GM06990 (cell line): ENCODE measurements at regions not wholly inside any gene's neighbourhood (a gene's known extent, or its start where the extent isn't known, plus 50 kb on each side); places are given as distances from the start of the nearest gene placed in this dataset.

Experiments
- DNase-seq: peaks from one replicate; pipeline ENCODE4 v3.0.0-alpha.2; 2011; ENCODE audit not compliant: insufficient read length; ENCODE audit errors: extremely low read depth
- H3K27me3 ChIP-seq: replicated peaks from 2 replicates; pipeline ENCODE4 v1.6.0; 2011; ENCODE audit warnings: low read length; ENCODE audit not compliant: control insufficient read depth, insufficient read depth
- H3K36me3 ChIP-seq: 2 replicates; pipeline ENCODE4 v1.5.1; 2011; ENCODE audit warnings: low read length; ENCODE audit not compliant: control insufficient read depth, insufficient read depth
- H3K4me3 ChIP-seq: replicated peaks from 2 replicates; pipeline ENCODE4 v1.5.1; 2011; ENCODE audit warnings: low read depth, mild to moderate bottlenecking, control low read depth, low read length
- CTCF ChIP-seq: IDR thresholded peaks from 2 replicates; pipeline ENCODE4 v1.5.1; 2011; ENCODE audit warnings: low read length, control low read depth, mild to moderate bottlenecking, inconsistent platforms; ENCODE audit not compliant: insufficient read depth, poor library complexity, severe bottlenecking

DNA sequence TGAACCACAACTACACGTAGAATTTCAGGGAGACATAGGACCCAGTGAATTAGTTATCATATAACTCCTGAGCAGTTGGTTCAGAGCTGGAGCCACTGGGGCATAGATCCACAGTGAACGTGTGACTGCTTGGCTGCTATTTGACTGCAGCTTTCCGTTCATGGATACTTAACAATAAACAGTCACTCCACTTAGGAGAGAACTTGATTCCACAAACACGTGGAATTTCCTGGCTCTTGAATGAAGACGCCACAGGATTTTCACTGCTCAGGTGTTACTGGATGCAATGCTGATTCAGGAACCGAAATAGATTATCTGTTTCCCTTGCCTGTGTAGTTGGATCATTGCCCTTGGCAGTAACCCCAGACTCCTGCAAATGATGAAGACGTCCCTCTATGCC, 679.1 kb upstream of the ZEB2 start:
- Histone ChIP-seq H3K4me3 (no peak overlapping the region), H3K36me3 (no peaks in the 10 kb centered on the region), H3K27me3 (no peaks in the 10 kb centered on the region)
- DNase-seq, result no peak
- no peak for TF ChIP-seq CTCF

DNA sequence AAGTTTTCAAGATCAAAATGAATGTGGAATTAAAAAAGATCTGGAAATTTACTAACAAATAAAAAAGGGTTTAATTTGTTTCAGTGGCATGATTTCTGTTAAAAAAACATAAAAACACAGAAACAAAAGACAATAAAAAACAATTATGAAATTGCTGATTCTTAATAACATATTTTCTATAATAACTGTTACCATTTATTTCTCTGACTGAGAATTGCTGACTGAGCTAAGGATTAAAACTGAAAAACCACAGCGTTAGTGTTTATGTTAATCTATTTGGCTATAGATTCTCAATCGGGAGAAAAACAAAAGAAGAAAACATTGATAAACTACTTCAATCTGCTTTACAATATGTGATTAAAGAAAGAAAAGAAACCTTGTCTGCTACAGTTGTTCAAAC, 678.6 kb upstream of the ZEB2 start:
- no peak for DNase-seq
- no peak for TF ChIP-seq CTCF
- Histone ChIP-seq H3K27me3 (no peaks in the 10 kb centered on the region), H3K4me3 (no peak overlapping the region), H3K36me3 (no peaks in the 10 kb centered on the region)

GRCh38 chr2:145197944-145198343, 678.0 kb upstream of the ZEB2 start:
- Histone ChIP-seq H3K4me3 (no peak overlapping the region), H3K27me3 (no peaks in the 10 kb centered on the region), H3K36me3 (no peaks in the 10 kb centered on the region)
- DNase-seq, result no peak
- TF ChIP-seq CTCF, result no peak

DNA sequence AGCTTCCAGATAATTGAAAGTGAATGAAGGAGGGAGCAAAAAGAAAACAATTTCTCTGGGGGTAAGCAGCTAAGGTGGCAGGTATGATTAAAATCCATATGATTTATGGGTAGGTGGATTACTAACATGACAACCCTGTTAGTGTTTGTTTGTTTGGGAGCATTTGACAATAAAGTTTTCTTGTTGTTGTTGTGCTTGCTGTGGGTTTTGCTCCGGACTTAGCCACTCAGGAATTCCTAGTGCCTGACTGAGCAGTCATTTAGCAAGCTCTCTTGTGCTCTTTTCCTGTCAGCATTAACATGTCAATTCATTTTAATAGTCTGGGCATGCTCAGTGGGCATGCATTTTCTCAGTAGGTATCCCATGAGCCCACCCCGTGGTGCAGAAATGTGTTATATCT, 674.8 kb upstream of the ZEB2 start:
- Histone ChIP-seq H3K4me3 (no peak overlapping the region), H3K36me3 (no peaks in the 10 kb centered on the region), H3K27me3 (no peaks in the 10 kb centered on the region)
- TF ChIP-seq CTCF, result no peak
- no peak for DNase-seq

GRCh38 chr2:145190031-145190703, 670.2 kb upstream of the ZEB2 start:
- TF ChIP-seq CTCF, result no peak
- Histone ChIP-seq H3K4me3 (no peak overlapping the region), H3K36me3 (no peaks in the 10 kb centered on the region), H3K27me3 (no peaks in the 10 kb centered on the region)
- DNase-seq, result no peak

GRCh38 chr2:145186303-145186702, 666.4 kb upstream of the ZEB2 start:
- peak; percentile 4 for DNase-seq

More at GRCh38 chr2:145186303-145186702, 666.4 kb upstream of the ZEB2 start:
- Histone ChIP-seq H3K4me3 (no peak overlapping the region), H3K36me3 (no peaks in the 10 kb centered on the region), H3K27me3 (no peaks in the 10 kb centered on the region)
- TF ChIP-seq CTCF, result peak; percentile 37
